ENCODE measurements at regions not wholly inside any gene's neighbourhood (a gene's known extent, or its start where the extent isn't known, plus 50 kb on each side); places are given as distances from the start of the nearest gene placed in this dataset.
"Not testable (repeated sequence)": the region's sequence is repeated elsewhere in the genome, so short reads cannot be mapped to it uniquely, and the experiment has no call there.

- DNase-seq (ENCODE audit: low read depth, low spot score), result no peak
- H3K36me3 ChIP-seq (ENCODE audit: insufficient read depth, insufficient read length, low read length), result no peaks in the 10 kb centered on the region
- H3K9ac ChIP-seq (ENCODE audit: insufficient read length, low read depth), result no peak overlapping the region
- TF ChIP-seq ZNF274 (IDR thresholded peaks at IDR 0.05; ENCODE audit: low read depth, low read length), result no peak
- TF ChIP-seq YY1 (IDR thresholded peaks at IDR 0.05; ENCODE audit: insufficient read depth, insufficient read length), result no peak
- TF ChIP-seq SUZ12 (IDR thresholded peaks at IDR 0.05; ENCODE audit: extremely low read depth, insufficient read depth, insufficient read length), result no peak
- no peaks in the 10 kb centered on the region for H3K9me3 ChIP-seq (ENCODE audit: insufficient read depth, low read length)
- no peaks in the 10 kb centered on the region for H3K4me1 ChIP-seq (ENCODE audit: insufficient read depth, insufficient read length)
- no peak overlapping the region for H3K4me3 ChIP-seq (ENCODE audit: insufficient read length, low read depth)
- H3K27me3 ChIP-seq (ENCODE audit: insufficient read depth, insufficient read length), result no peaks in the 10 kb centered on the region
These were observed 110.6 kb upstream of the MB21D2 start for GRCh38 chr3:193028258-193028657.

GRCh38 chr3:193029800-193030199, 112.1 kb upstream of the MB21D2 start:
- no peaks in the 10 kb centered on the region for H3K4me1 ChIP-seq (ENCODE audit: insufficient read depth, insufficient read length)
- DNase-seq (ENCODE audit: low read depth, low spot score), result no peak

GRCh38 chr3:193030276-193030675, 112.6 kb upstream of the MB21D2 start:
- no peaks in the 10 kb centered on the region for H3K9me3 ChIP-seq (ENCODE audit: insufficient read depth, low read length)
- H3K9ac ChIP-seq (ENCODE audit: insufficient read length, low read depth), result no peak overlapping the region
- H3K4me3 ChIP-seq (ENCODE audit: insufficient read length, low read depth), result no peak overlapping the region
- no peaks in the 10 kb centered on the region for H3K36me3 ChIP-seq (ENCODE audit: insufficient read depth, insufficient read length, low read length)
- no peaks in the 10 kb centered on the region for H3K4me1 ChIP-seq (ENCODE audit: insufficient read depth, insufficient read length)
- DNase-seq (ENCODE audit: low read depth, low spot score), result no peak
- TF ChIP-seq ZNF274 (IDR thresholded peaks at IDR 0.05; ENCODE audit: low read depth, low read length) (no peak), YY1 (IDR thresholded peaks at IDR 0.05; ENCODE audit: insufficient read depth, insufficient read length) (no peak), SUZ12 (IDR thresholded peaks at IDR 0.05; ENCODE audit: extremely low read depth, insufficient read depth, insufficient read length) (no peak)
- H3K27me3 ChIP-seq (ENCODE audit: insufficient read depth, insufficient read length), result no peaks in the 10 kb centered on the region

More at GRCh38 chr3:193029800-193030199, 112.1 kb upstream of the MB21D2 start:
- H3K9ac ChIP-seq (ENCODE audit: insufficient read length, low read depth), result no peak overlapping the region
- H3K36me3 ChIP-seq (ENCODE audit: insufficient read depth, insufficient read length, low read length), result no peaks in the 10 kb centered on the region
- no peaks in the 10 kb centered on the region for H3K27me3 ChIP-seq (ENCODE audit: insufficient read depth, insufficient read length)
- TF ChIP-seq YY1 (IDR thresholded peaks at IDR 0.05; ENCODE audit: insufficient read depth, insufficient read length) (no peak), SUZ12 (IDR thresholded peaks at IDR 0.05; ENCODE audit: extremely low read depth, insufficient read depth, insufficient read length) (no peak), ZNF274 (IDR thresholded peaks at IDR 0.05; ENCODE audit: low read depth, low read length) (no peak)
- H3K9me3 ChIP-seq (ENCODE audit: insufficient read depth, low read length), result no peaks in the 10 kb centered on the region
- H3K4me3 ChIP-seq (ENCODE audit: insufficient read length, low read depth), result no peak overlapping the region

GRCh38 chr3:193031911-193032310, 114.3 kb upstream of the MB21D2 start:
- no peaks in the 10 kb centered on the region for H3K36me3 ChIP-seq (ENCODE audit: insufficient read depth, insufficient read length, low read length)
- H3K4me1 ChIP-seq (ENCODE audit: insufficient read depth, insufficient read length), result no peaks in the 10 kb centered on the region
- TF ChIP-seq ZNF274 (IDR thresholded peaks at IDR 0.05; ENCODE audit: low read depth, low read length), result no peak
- TF ChIP-seq YY1 (IDR thresholded peaks at IDR 0.05; ENCODE audit: insufficient read depth, insufficient read length), result no peak
- no peak for TF ChIP-seq SUZ12 (IDR thresholded peaks at IDR 0.05; ENCODE audit: extremely low read depth, insufficient read depth, insufficient read length)
- no peak for DNase-seq (ENCODE audit: low read depth, low spot score)
- no peak overlapping the region for H3K9ac ChIP-seq (ENCODE audit: insufficient read length, low read depth)
- no peak overlapping the region for H3K4me3 ChIP-seq (ENCODE audit: insufficient read length, low read depth)
- no peaks in the 10 kb centered on the region for H3K27me3 ChIP-seq (ENCODE audit: insufficient read depth, insufficient read length)
- H3K9me3 ChIP-seq (ENCODE audit: insufficient read depth, low read length), result no peaks in the 10 kb centered on the region

GRCh38 chr3:193033226-193033780, 115.6 kb upstream of the MB21D2 start:
- no peaks in the 10 kb centered on the region for H3K4me1 ChIP-seq (ENCODE audit: insufficient read depth, insufficient read length)
- H3K4me3 ChIP-seq (ENCODE audit: insufficient read length, low read depth), result no peak overlapping the region
- no peak for DNase-seq (ENCODE audit: low read depth, low spot score)
- TF ChIP-seq YY1 (IDR thresholded peaks at IDR 0.05; ENCODE audit: insufficient read depth, insufficient read length) (no peak), ZNF274 (IDR thresholded peaks at IDR 0.05; ENCODE audit: low read depth, low read length) (no peak)
- no peaks in the 10 kb centered on the region for H3K9me3 ChIP-seq (ENCODE audit: insufficient read depth, low read length)
- no peaks in the 10 kb centered on the region for H3K27me3 ChIP-seq (ENCODE audit: insufficient read depth, insufficient read length)
- H3K36me3 ChIP-seq (ENCODE audit: insufficient read depth, insufficient read length, low read length), result no peaks in the 10 kb centered on the region
- no peak overlapping the region for H3K9ac ChIP-seq (ENCODE audit: insufficient read length, low read depth)

- not testable (repeated sequence) for H3K4me1 ChIP-seq (ENCODE audit: insufficient read depth, insufficient read length); H3K27me3 ChIP-seq (ENCODE audit: insufficient read depth, insufficient read length); H3K4me3 ChIP-seq (ENCODE audit: insufficient read length, low read depth); H3K9me3 ChIP-seq (ENCODE audit: insufficient read depth, low read length); H3K9ac ChIP-seq (ENCODE audit: insufficient read length, low read depth); DNase-seq (ENCODE audit: low read depth, low spot score); H3K36me3 ChIP-seq (ENCODE audit: insufficient read depth, insufficient read length, low read length)
These were observed 120.2 kb upstream of the MB21D2 start for GRCh38 chr3:193037828-193038227.

GRCh38 chr3:193039058-193039457, 121.4 kb upstream of the MB21D2 start:
- H3K9me3 ChIP-seq (ENCODE audit: insufficient read depth, low read length), result no peaks in the 10 kb centered on the region
- no peak overlapping the region for H3K4me3 ChIP-seq (ENCODE audit: insufficient read length, low read depth)
- no peaks in the 10 kb centered on the region for H3K36me3 ChIP-seq (ENCODE audit: insufficient read depth, insufficient read length, low read length)
- TF ChIP-seq YY1 (IDR thresholded peaks at IDR 0.05; ENCODE audit: insufficient read depth, insufficient read length) (no peak), SUZ12 (IDR thresholded peaks at IDR 0.05; ENCODE audit: extremely low read depth, insufficient read depth, insufficient read length) (no peak), ZNF274 (IDR thresholded peaks at IDR 0.05; ENCODE audit: low read depth, low read length) (no peak)
- H3K4me1 ChIP-seq (ENCODE audit: insufficient read depth, insufficient read length), result no peaks in the 10 kb centered on the region
- DNase-seq (ENCODE audit: low read depth, low spot score), result no peak
- H3K9ac ChIP-seq (ENCODE audit: insufficient read length, low read depth), result no peak overlapping the region
- no peaks in the 10 kb centered on the region for H3K27me3 ChIP-seq (ENCODE audit: insufficient read depth, insufficient read length)

Measured in NT2/D1 (cell line).